Stimulated activated effector memory CD8-positive, alpha-beta T cell treated with anti-CD3 and anti-CD28 coated beads, Interleukin-12 subunit alpha, Interleukin-12 subunit beta, amount 100 ng/mL, for 72 hours (primary cell): ENCODE measurements at regions not wholly inside any gene's neighbourhood (a gene's known extent, or its start where the extent isn't known, plus 50 kb on each side); places are given as distances from the start of the nearest gene placed in this dataset.

Experiments used
- ATAC-seq: fragments of 150-1000 bp; cut with Tn5 transposase; 2 replicates; pipeline ENCODE4 v1.10.0; 2021
- DNase-seq, 2 donors: peaks; one replicate each; pipeline ENCODE4 v3.0.0; 2021 to 2022; ENCODE audit warnings: low spot score in 2 of 2
- H3K27ac Mint-ChIP-seq: one replicate; pipeline ENCODE4 v1.8.0; 2022; ENCODE audit warnings: mild to moderate bottlenecking, mixed read lengths
- H3K36me3 Mint-ChIP-seq: one replicate; pipeline ENCODE4 v1.8.0; 2022; ENCODE audit warnings: mild to moderate bottlenecking, mixed read lengths
- H3K4me1 Mint-ChIP-seq: one replicate; pipeline ENCODE4 v1.8.0; 2022; ENCODE audit warnings: mixed read lengths
- H3K4me3 Mint-ChIP-seq: one replicate; pipeline ENCODE4 v1.8.0; 2022; ENCODE audit warnings: mild to moderate bottlenecking, mixed read lengths
- H3K9me3 Mint-ChIP-seq: one replicate; pipeline ENCODE4 v1.8.0; 2022; ENCODE audit warnings: mixed read lengths

- DNase-seq = no peak
- H3K4me3 Mint-ChIP-seq = no peak overlapping the region
- H3K27ac Mint-ChIP-seq = no peak overlapping the region
- no peaks in the 10 kb centered on the region for H3K36me3 Mint-ChIP-seq
- ATAC-seq = no peak
- H3K9me3 Mint-ChIP-seq = no peaks in the 10 kb centered on the region
- no peaks in the 10 kb centered on the region for H3K4me1 Mint-ChIP-seq
These were observed 252.8 kb upstream of the RORA start for GRCh38 chr15:61481886-61482285.

DNA sequence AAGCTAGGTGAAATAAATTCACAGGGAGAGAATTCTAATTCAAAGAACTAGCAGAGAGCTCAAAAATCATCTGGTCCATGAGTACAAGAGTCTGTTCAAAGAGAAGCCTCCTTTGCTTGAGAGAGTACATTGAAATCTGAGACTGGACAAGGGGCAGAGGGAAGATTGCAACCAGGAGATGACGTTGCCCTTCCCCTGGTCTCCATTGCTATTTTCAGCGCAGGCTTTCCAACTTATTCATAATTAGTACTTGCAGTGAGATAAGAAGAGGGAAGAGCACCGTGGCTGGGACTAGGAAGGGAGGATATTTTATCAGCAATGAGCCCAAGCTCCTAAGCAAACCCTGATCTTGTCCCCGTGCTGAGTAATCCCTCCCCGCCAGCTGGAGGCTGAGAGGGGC lies 251.8 kb upstream of the RORA start:
- Mint-ChIP-seq H3K4me1 (no peaks in the 10 kb centered on the region), H3K4me3 (no peak overlapping the region), H3K9me3 (no peaks in the 10 kb centered on the region), H3K27ac (no peak overlapping the region), H3K36me3 (no peaks in the 10 kb centered on the region)
- DNase-seq = no peak
- no peak for ATAC-seq

GRCh38 chr15:61480295-61480694 lies 251.2 kb upstream of the RORA start:
- DNase-seq = no peak
- ATAC-seq = no peak
- H3K36me3 Mint-ChIP-seq = no peaks in the 10 kb centered on the region
- H3K9me3 Mint-ChIP-seq = no peaks in the 10 kb centered on the region
- H3K4me1 Mint-ChIP-seq = no peaks in the 10 kb centered on the region
- no peak overlapping the region for H3K27ac Mint-ChIP-seq
- no peak overlapping the region for H3K4me3 Mint-ChIP-seq

- H3K4me3 Mint-ChIP-seq = no peak overlapping the region
- no peaks in the 10 kb centered on the region for H3K9me3 Mint-ChIP-seq
- no peak for DNase-seq
- H3K4me1 Mint-ChIP-seq = no peaks in the 10 kb centered on the region
- ATAC-seq = no peak
- H3K36me3 Mint-ChIP-seq = no peaks in the 10 kb centered on the region
- no peak overlapping the region for H3K27ac Mint-ChIP-seq
These were observed 250.5 kb upstream of the RORA start for GRCh38 chr15:61479613-61480012.

GRCh38 chr15:61476741-61477140 lies 247.6 kb upstream of the RORA start:
- Mint-ChIP-seq H3K27ac (no peak overlapping the region), H3K4me1 (no peaks in the 10 kb centered on the region), H3K36me3 (no peaks in the 10 kb centered on the region), H3K9me3 (no peaks in the 10 kb centered on the region), H3K4me3 (no peak overlapping the region)
- ATAC-seq (no peak), DNase-seq (no peak)

- no peaks in the 10 kb centered on the region for H3K36me3 Mint-ChIP-seq
- DNase-seq (no peak), ATAC-seq (no peak)
- no peak overlapping the region for H3K4me3 Mint-ChIP-seq
- H3K4me1 Mint-ChIP-seq = no peaks in the 10 kb centered on the region
- no peaks in the 10 kb centered on the region for H3K9me3 Mint-ChIP-seq
- H3K27ac Mint-ChIP-seq = no peak overlapping the region
These were observed 245.7 kb upstream of the RORA start for GRCh38 chr15:61474796-61475195.

DNA sequence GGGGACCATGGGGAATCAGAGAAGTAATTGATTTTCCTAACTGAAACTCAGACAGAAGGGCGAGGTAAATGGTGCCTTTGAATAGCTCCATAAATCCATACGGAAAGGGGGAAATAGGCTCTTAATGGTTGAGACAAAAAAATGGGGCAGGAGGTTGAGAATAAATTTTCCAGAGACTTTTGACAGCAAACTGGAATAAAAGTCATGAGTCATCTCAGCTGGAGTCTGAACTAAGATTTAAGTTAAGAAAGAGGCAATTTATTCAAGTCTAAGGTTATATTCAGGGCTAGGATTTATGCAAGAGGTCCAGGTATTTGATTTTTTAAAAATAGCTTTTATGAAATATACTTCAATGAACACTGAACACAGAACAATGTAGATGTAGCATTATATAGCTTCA lies 238.7 kb upstream of the RORA start:
- no peaks in the 10 kb centered on the region for H3K4me1 Mint-ChIP-seq
- H3K9me3 Mint-ChIP-seq = no peaks in the 10 kb centered on the region
- H3K36me3 Mint-ChIP-seq = no peaks in the 10 kb centered on the region
- no peak for DNase-seq
- no peak for ATAC-seq
- no peak overlapping the region for H3K4me3 Mint-ChIP-seq
- no peak overlapping the region for H3K27ac Mint-ChIP-seq

GRCh38 chr15:61459785-61460707 lies 230.9 kb upstream of the RORA start:
- no peaks in the 10 kb centered on the region for H3K36me3 Mint-ChIP-seq
- no peak overlapping the region for H3K27ac Mint-ChIP-seq
- no peak for DNase-seq
- no peak overlapping the region for H3K4me3 Mint-ChIP-seq
- no peaks in the 10 kb centered on the region for H3K9me3 Mint-ChIP-seq
- no peak for ATAC-seq
- no peaks in the 10 kb centered on the region for H3K4me1 Mint-ChIP-seq

- no peak for ATAC-seq
- H3K36me3 Mint-ChIP-seq = no peaks in the 10 kb centered on the region
- no peak overlapping the region for H3K4me3 Mint-ChIP-seq
- DNase-seq = no peak
- H3K4me1 Mint-ChIP-seq = no peaks in the 10 kb centered on the region
- no peak overlapping the region for H3K27ac Mint-ChIP-seq
- H3K9me3 Mint-ChIP-seq = no peaks in the 10 kb centered on the region
These were observed 228.1 kb upstream of the RORA start for GRCh38 chr15:61457050-61457733.

DNA sequence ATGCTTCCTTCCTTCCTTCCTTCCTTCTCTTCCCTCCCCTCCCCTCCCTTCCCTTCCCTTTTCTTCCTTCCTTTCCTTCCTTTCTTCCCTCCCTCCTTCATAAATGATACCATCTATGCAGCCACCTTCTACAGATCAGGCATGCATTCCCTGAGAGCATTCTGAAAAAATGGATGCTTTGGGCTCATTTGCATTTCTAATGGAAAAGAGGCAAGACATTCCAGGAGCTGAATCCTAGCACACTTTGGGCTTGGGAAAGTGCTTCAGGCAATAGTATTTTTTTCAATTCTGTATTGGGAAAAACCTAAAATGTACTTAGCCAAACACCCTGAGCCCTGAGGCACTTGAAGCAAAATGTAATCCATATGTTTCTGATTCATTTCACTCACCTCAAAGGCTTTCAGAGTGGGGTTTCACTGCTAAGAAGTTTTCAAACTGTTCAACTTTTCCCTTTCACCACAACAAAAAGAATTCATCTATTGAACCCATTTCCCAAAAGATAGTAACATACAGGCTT lies 220.1 kb upstream of the RORA start:
- Mint-ChIP-seq H3K9me3 (no peaks in the 10 kb centered on the region), H3K27ac (no peak overlapping the region), H3K36me3 (no peaks in the 10 kb centered on the region), H3K4me1 (no peaks in the 10 kb centered on the region), H3K4me3 (no peak overlapping the region)
- DNase-seq = no peak
- ATAC-seq = no peak

GRCh38 chr15:61447981-61448380 lies 218.9 kb upstream of the RORA start:
- Mint-ChIP-seq H3K4me1 (no peaks in the 10 kb centered on the region), H3K4me3 (no peak overlapping the region), H3K9me3 (no peaks in the 10 kb centered on the region), H3K27ac (no peak overlapping the region), H3K36me3 (no peaks in the 10 kb centered on the region)
- no peak for ATAC-seq
- DNase-seq = no peak

DNA sequence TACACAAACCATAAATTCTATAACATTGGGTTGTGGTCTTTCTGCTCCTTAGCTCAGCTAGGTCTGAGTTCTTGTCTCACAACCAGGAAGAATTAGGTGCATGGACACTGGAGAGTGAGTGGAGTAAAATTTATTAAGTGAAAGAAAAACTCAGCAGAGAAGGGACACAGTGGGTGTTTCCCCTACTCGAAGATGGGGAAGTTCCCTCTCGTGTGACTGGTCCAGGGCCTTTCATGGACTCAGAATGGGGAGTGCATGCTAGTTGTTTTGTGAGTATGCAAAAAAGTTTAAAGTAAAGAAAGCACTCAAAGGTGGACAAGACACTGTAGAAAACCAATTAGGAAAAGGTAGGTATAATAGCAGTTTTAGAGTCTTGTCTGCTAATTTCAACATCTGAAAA lies 215.5 kb upstream of the RORA start:
- ATAC-seq (no peak), DNase-seq (no peak)
- Mint-ChIP-seq H3K9me3 (no peaks in the 10 kb centered on the region), H3K4me3 (no peak overlapping the region), H3K27ac (no peak overlapping the region), H3K36me3 (no peaks in the 10 kb centered on the region), H3K4me1 (no peaks in the 10 kb centered on the region)

DNA sequence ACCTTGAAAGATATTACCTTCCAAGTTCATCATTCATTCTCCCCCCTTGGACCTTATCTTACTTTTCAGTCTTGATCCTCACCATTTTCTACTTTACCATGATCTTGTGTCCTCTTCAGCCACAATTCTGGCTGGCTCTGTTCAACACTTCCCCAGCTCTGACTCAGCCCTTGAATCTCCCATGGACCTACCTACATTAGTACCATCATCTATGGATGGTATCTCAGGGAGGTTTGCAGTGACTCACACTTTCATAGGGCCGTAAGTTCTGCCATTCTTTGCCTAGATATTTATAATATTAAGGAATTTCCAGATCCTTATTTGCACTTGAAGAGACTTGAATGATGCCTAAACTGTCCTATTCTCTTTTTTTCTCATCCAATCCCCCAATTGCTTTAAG lies 213.7 kb upstream of the RORA start:
- Mint-ChIP-seq H3K36me3 (no peaks in the 10 kb centered on the region), H3K9me3 (no peaks in the 10 kb centered on the region), H3K4me1 (no peaks in the 10 kb centered on the region), H3K4me3 (no peak overlapping the region), H3K27ac (no peak overlapping the region)
- DNase-seq (no peak), ATAC-seq (no peak)

GRCh38 chr15:61441891-61442290 lies 212.8 kb upstream of the RORA start:
- no peak overlapping the region for H3K27ac Mint-ChIP-seq
- no peaks in the 10 kb centered on the region for H3K9me3 Mint-ChIP-seq
- H3K4me1 Mint-ChIP-seq = no peaks in the 10 kb centered on the region
- H3K4me3 Mint-ChIP-seq = no peak overlapping the region
- no peaks in the 10 kb centered on the region for H3K36me3 Mint-ChIP-seq
- ATAC-seq = no peak
- DNase-seq = no peak

- DNase-seq (no peak), ATAC-seq (no peak)
- Mint-ChIP-seq H3K27ac (no peak overlapping the region), H3K4me1 (no peaks in the 10 kb centered on the region), H3K4me3 (no peak overlapping the region), H3K9me3 (no peaks in the 10 kb centered on the region), H3K36me3 (no peaks in the 10 kb centered on the region)
These were observed 197.4 kb upstream of the RORA start for GRCh38 chr15:61426466-61426865.

GRCh38 chr15:61425934-61426333 lies 196.8 kb upstream of the RORA start:
- Mint-ChIP-seq H3K9me3 (no peaks in the 10 kb centered on the region), H3K4me3 (no peak overlapping the region), H3K4me1 (no peaks in the 10 kb centered on the region), H3K36me3 (no peaks in the 10 kb centered on the region), H3K27ac (no peak overlapping the region)
- no peak for ATAC-seq
- DNase-seq = no peak
